ENCODE measurements at regions not wholly inside any gene's neighbourhood (a gene's known extent, or its start where the extent isn't known, plus 50 kb on each side); places are given as distances from the start of the nearest gene placed in this dataset.

DNA sequence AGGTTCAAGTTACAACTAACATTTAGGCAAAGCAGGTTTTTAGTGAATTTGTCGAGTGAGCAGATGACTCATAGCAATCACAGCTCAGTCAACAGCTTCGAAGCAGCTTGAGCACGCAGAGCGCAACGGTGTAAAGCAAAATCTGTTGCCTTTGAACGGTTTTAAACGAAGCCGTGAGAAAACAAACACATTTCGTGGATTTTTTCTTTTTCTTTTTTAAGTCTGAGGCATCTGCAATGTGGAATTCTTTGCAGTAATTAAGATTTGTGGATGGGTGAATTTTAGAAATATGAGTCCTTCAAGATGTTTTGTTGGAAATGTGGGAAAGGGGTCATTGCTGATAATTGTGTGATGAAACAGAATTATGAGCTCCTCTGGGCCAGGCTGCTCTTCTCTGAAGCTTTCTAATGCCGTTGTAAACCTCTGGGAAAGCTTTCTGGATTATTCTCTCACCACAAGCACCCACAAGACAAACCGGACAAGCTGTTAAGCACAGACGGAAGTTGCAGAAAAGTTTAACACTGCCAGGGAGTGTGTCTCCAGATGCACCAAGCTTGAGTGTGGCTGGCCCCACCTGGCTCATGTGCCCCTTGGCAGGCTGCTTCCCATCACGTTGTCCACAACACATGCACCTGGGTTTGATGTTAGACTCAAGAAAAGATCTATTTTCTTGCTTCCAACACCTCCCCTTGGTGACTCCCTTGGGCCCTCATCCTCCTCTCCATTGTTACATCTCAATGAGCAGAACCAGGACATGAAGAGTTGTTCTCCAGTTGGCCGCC lies 224.7 kb downstream of the ACKR3 start (continued):
- no peak for TF ChIP-seq CREB1 (IDR thresholded peaks at IDR 0.05)

Data from H1 (cell line).